IPS-20b (cell line): ENCODE measurements at regions not wholly inside any gene's neighbourhood (a gene's known extent, or its start where the extent isn't known, plus 50 kb on each side); places are given as distances from the start of the nearest gene placed in this dataset.

Source experiments
- H3K27ac ChIP-seq: one replicate; pipeline ENCODE4 v1.5.1; 2013; ENCODE audit warnings: low read length
- H3K27me3 ChIP-seq: 2 replicates; pipeline ENCODE4 v1.6.1; 2013; ENCODE audit warnings: mild to moderate bottlenecking, low read length, inconsistent platforms; ENCODE audit not compliant: insufficient read depth
- H3K36me3 ChIP-seq: 2 replicates; pipeline ENCODE4 v1.6.1; 2013; ENCODE audit warnings: low read depth, mild to moderate bottlenecking, inconsistent platforms, low read length, moderate library complexity; ENCODE audit not compliant: insufficient read depth
- H3K4me1 ChIP-seq: 2 replicates; pipeline ENCODE4 v1.6.1; 2013; ENCODE audit warnings: mild to moderate bottlenecking, control low read depth, inconsistent platforms, low read length, moderate library complexity; ENCODE audit not compliant: insufficient read depth
- H3K4me3 ChIP-seq: 2 replicates; pipeline ENCODE4 v1.5.1; 2013; ENCODE audit warnings: mild to moderate bottlenecking, low read length, inconsistent platforms
- H3K9ac ChIP-seq: 2 replicates; pipeline ENCODE4 v1.6.1; 2013; ENCODE audit warnings: low read depth, mild to moderate bottlenecking, inconsistent platforms, low read length, moderate library complexity
- H3K9me3 ChIP-seq: 2 replicates; pipeline ENCODE4 v1.6.1; 2013; ENCODE audit warnings: mild to moderate bottlenecking, low read depth, low read length, inconsistent platforms; ENCODE audit not compliant: insufficient read depth

GRCh38 chr2:217010173-217010572 lies 150.3 kb upstream of the TNP1 start:
- Histone ChIP-seq H3K27ac (no peak overlapping the region), H3K36me3 (no peaks in the 10 kb centered on the region), H3K4me3 (no peak overlapping the region), H3K9me3 (no peaks in the 10 kb centered on the region), H3K4me1 (no peaks in the 10 kb centered on the region), H3K27me3 (no peaks in the 10 kb centered on the region), H3K9ac (no peak overlapping the region)

DNA sequence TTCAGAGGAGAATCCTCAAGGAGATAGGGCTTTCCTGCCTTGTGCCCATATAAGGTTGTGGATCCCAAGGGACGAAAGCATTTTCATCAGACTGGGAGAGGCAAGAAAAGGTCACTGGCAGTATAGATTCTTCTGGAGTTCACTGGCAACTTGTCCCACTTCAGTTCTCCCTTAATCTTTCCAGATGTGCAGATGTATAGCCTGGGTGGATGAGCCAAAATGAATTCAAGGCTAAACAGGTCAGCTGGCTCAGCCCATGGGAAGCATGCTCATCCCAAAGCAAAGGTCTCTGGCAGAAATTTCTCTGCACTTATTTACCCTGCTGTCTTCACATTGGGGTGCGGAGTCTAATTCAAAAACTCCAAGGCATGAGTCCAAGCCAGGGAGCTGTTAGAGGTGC lies 148.9 kb upstream of the TNP1 start:
- no peaks in the 10 kb centered on the region for H3K4me1 ChIP-seq
- H3K27me3 ChIP-seq, result no peaks in the 10 kb centered on the region
- H3K36me3 ChIP-seq, result no peaks in the 10 kb centered on the region
- H3K4me3 ChIP-seq, result no peak overlapping the region
- H3K9ac ChIP-seq, result no peak overlapping the region
- no peaks in the 10 kb centered on the region for H3K9me3 ChIP-seq
- H3K27ac ChIP-seq, result no peak overlapping the region

- no peaks in the 10 kb centered on the region for H3K9me3 ChIP-seq
- H3K4me1 ChIP-seq, result no peaks in the 10 kb centered on the region
- no peak overlapping the region for H3K4me3 ChIP-seq
- no peak overlapping the region for H3K9ac ChIP-seq
- H3K27me3 ChIP-seq, result no peaks in the 10 kb centered on the region
- no peaks in the 10 kb centered on the region for H3K36me3 ChIP-seq
- no peak overlapping the region for H3K27ac ChIP-seq
These were observed 146.4 kb upstream of the TNP1 start for GRCh38 chr2:217006217-217006616.

- H3K36me3 ChIP-seq, result no peaks in the 10 kb centered on the region
- no peaks in the 10 kb centered on the region for H3K4me1 ChIP-seq
- no peaks in the 10 kb centered on the region for H3K9me3 ChIP-seq
- no peaks in the 10 kb centered on the region for H3K27me3 ChIP-seq
- no peak overlapping the region for H3K9ac ChIP-seq
- no peak overlapping the region for H3K27ac ChIP-seq
- H3K4me3 ChIP-seq, result no peak overlapping the region
These were observed 144.8 kb upstream of the TNP1 start for GRCh38 chr2:217004656-217005055.

GRCh38 chr2:217001740-217002139 lies 141.9 kb upstream of the TNP1 start:
- Histone ChIP-seq H3K4me1 (no peaks in the 10 kb centered on the region), H3K27ac (no peak overlapping the region), H3K9me3 (no peaks in the 10 kb centered on the region), H3K36me3 (no peaks in the 10 kb centered on the region), H3K9ac (no peak overlapping the region), H3K27me3 (no peaks in the 10 kb centered on the region), H3K4me3 (no peak overlapping the region)

- no peak overlapping the region for H3K9ac ChIP-seq
- H3K9me3 ChIP-seq, result no peaks in the 10 kb centered on the region
- no peak overlapping the region for H3K4me3 ChIP-seq
- no peaks in the 10 kb centered on the region for H3K36me3 ChIP-seq
- H3K27ac ChIP-seq, result no peak overlapping the region
- no peaks in the 10 kb centered on the region for H3K27me3 ChIP-seq
- no peaks in the 10 kb centered on the region for H3K4me1 ChIP-seq
These were observed 140.5 kb upstream of the TNP1 start for GRCh38 chr2:217000406-217000805.

DNA sequence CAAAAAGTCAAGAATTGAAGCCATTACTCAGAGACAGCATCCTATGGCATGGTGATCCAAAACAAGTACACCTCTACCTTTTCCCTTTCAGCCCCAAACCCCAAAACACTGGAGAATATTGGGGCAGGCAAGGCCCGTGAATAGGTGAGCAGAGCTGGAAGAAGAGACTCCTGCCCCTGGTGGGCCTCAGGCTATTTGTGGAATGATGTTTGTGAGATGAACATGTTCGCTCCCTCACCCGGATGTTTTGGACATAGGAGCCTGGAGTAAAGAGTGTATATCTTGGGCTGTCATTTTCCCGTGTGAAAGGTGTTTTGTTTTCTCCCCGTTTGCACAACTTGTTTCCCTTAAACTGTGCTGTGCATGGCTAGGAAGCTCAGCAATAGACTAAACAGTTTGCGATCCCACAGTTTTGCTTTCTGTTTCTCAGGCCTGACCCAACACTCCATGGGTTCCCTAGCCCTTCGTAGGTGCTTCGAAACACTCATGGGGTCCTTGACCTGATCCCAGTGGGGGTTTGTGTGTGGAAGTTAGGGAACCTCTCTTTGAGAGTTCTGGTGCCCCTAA lies 136.5 kb upstream of the TNP1 start:
- Histone ChIP-seq H3K27me3 (no peaks in the 10 kb centered on the region), H3K4me1 (no peaks in the 10 kb centered on the region), H3K4me3 (no peak overlapping the region), H3K9me3 (no peaks in the 10 kb centered on the region), H3K36me3 (no peaks in the 10 kb centered on the region), H3K9ac (no peak overlapping the region), H3K27ac (no peak overlapping the region)

DNA sequence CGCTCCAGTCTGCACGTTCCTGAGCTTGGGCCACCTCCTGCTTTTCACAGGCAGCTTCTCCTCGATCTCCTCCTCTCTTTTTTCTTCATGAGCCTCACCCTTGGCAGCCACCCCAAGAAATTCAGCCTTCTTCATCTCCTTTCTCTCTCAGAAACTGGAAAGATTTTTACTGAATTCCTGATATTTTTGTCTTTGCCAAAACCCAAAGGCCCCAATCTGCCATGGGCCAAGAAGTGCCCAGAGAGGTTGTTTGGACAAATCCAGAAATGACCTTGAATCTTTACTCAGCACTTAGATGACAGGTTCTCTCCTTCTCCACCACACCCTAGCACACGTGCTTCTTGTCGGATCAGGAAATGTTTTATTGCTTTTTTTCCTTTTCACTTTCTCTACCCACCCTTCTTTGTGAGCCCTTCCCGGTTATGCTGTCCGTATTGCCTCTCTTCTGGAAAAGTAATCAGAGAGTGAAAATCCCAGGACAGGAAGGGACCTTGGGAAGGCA lies 134.5 kb upstream of the TNP1 start:
- Histone ChIP-seq H3K27me3 (no peaks in the 10 kb centered on the region), H3K4me3 (no peak overlapping the region), H3K9ac (no peak overlapping the region), H3K27ac (no peak overlapping the region), H3K9me3 (no peaks in the 10 kb centered on the region), H3K36me3 (no peaks in the 10 kb centered on the region), H3K4me1 (no peaks in the 10 kb centered on the region)

DNA sequence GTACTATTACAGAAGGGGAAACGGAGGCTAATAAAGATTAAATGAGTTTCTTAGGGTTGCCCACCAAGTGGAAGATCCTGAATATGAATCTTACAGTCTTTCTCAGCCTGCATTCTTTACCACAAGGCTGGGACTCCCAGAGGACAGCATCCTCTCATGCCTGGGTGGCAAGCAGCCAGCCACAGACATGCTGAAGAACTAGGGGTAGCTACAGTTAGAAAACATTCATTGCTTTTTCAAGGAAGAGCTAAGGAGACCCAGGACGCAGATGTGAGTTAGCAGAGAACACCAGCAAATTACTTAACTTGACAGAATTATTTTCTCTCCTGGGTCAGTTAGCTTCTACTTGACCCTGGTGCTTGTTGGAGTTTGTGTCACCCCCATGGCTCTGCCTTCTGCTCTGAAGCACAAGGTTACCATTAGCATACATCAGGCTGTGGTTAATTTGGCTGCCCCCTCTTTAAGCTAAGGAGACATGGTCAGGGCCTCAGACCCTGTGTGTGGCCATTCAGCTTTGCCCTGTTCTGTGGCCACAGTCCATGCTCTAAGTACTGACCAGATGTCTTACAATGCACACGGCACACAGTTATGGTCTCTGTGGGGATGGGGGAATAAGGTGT lies 132.3 kb upstream of the TNP1 start:
- H3K4me3 ChIP-seq, result no peak overlapping the region
- no peaks in the 10 kb centered on the region for H3K36me3 ChIP-seq
- H3K27ac ChIP-seq, result no peak overlapping the region
- H3K4me1 ChIP-seq, result no peaks in the 10 kb centered on the region
- no peaks in the 10 kb centered on the region for H3K27me3 ChIP-seq
- no peak overlapping the region for H3K9ac ChIP-seq
- H3K9me3 ChIP-seq, result no peaks in the 10 kb centered on the region

DNA sequence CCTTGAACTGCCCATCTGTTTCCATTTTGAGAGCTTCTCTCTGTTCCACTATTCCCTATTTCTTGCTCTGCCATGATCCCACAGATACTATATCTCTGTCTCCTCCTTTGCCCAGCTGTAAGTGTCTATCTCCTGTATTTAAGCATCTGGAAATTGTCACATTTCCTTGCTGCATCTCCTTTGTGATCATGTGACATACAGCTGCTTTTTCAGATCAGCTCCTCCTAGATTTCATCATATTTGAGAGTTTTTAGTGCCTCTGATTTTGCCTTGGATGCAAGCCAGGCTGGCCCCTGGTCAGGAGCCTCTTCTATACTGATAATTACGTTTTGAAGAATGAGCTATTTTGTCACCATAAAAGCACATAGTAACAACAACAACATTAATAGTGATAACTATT lies 131.7 kb upstream of the TNP1 start:
- Histone ChIP-seq H3K9me3 (no peaks in the 10 kb centered on the region), H3K36me3 (no peaks in the 10 kb centered on the region), H3K9ac (no peak overlapping the region), H3K4me1 (no peaks in the 10 kb centered on the region), H3K27ac (no peak overlapping the region), H3K4me3 (no peak overlapping the region), H3K27me3 (no peaks in the 10 kb centered on the region)

DNA sequence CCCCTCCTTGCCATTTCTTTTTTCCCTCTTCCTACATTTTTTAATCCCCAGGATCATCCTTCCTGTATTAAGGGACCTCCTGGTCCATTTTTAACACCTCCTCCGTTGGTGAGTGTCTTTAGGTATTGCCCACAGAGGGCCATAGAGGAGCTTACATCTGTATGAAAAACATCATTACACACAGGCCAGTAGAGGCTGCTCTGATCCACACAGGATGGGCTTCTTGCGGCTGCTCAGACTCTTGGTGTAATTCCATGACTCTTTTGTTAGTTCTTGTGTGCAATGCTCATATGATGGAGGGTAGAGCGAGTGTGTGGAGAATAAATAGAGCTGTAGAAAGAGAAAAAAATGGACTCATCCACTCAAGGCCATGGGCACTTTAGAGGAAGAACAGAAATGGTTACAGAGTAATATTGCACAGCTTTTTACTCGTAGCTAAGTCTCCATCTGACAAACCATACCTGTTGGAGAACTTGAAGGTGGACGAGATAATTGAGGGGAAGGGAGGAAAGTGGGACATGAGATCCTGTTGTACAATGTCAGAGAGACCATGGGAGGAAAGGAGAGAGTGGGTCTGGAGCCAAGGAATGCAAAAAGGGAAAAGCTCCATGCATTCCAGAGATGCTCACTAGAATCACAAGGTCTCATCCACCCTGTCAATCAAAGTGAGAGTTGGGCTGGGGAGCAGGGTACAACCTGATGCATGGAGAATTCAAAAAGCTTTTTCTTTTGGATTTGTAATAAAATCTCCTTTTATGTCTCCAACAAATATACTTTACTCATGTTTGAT lies 129.7 kb upstream of the TNP1 start:
- no peak overlapping the region for H3K9ac ChIP-seq
- no peaks in the 10 kb centered on the region for H3K27me3 ChIP-seq
- no peak overlapping the region for H3K27ac ChIP-seq
- no peaks in the 10 kb centered on the region for H3K36me3 ChIP-seq
- no peak overlapping the region for H3K4me3 ChIP-seq
- peaks cover 9% of the 10 kb centered on the region; the same call in 1 of the 2 replicates for H3K4me1 ChIP-seq
- no peaks in the 10 kb centered on the region for H3K9me3 ChIP-seq
